SU-DHL-6 (cell line): ENCODE measurements at regions not wholly inside any gene's neighbourhood (a gene's known extent, or its start where the extent isn't known, plus 50 kb on each side); places are given as distances from the start of the nearest gene placed in this dataset.

Source experiments
- EZH2phosphoT487 ChIP-seq: fragments of 200-600 bp; sonication (generic), shearing (Covaris generic); conservative IDR thresholded peaks from 2 replicates; pipeline ENCODE4 v1.6.1; 2018; ENCODE audit warnings: mild to moderate bottlenecking, antibody characterized with exemption, low read length, moderate library complexity, mixed read lengths
- TF ChIP-seq, protein P1 (sequence below): fragments of 200-600 bp; sonication (generic); IDR thresholded peaks from one replicate; pipeline ENCODE4 v1.5.1; 2017; ENCODE audit warnings: antibody characterized with exemption, mild to moderate bottlenecking, low read length, moderate library complexity; ENCODE audit not compliant: insufficient read depth, poor library complexity, severe bottlenecking

- TF ChIP-seq, protein P1, sequence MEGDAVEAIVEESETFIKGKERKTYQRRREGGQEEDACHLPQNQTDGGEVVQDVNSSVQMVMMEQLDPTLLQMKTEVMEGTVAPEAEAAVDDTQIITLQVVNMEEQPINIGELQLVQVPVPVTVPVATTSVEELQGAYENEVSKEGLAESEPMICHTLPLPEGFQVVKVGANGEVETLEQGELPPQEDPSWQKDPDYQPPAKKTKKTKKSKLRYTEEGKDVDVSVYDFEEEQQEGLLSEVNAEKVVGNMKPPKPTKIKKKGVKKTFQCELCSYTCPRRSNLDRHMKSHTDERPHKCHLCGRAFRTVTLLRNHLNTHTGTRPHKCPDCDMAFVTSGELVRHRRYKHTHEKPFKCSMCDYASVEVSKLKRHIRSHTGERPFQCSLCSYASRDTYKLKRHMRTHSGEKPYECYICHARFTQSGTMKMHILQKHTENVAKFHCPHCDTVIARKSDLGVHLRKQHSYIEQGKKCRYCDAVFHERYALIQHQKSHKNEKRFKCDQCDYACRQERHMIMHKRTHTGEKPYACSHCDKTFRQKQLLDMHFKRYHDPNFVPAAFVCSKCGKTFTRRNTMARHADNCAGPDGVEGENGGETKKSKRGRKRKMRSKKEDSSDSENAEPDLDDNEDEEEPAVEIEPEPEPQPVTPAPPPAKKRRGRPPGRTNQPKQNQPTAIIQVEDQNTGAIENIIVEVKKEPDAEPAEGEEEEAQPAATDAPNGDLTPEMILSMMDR, result no peak
- TF ChIP-seq EZH2phosphoT487, result no peak
Observed at GRCh38 chr14:105746124-105746514, 219.7 kb downstream of the TMEM121 start.
